Endothelial cell (in vitro differentiated cells): ENCODE measurements at regions not wholly inside any gene's neighbourhood (a gene's known extent, or its start where the extent isn't known, plus 50 kb on each side); places are given as distances from the start of the nearest gene placed in this dataset.

Experiments
- DNase-seq: peaks from one replicate; pipeline ENCODE4 v3.0.0; 2021; ENCODE audit warnings: low spot score
- H3K27ac Mint-ChIP-seq: one replicate; pipeline ENCODE4 v1.8.0; 2021; ENCODE audit warnings: mixed read lengths, inconsistent platforms; ENCODE audit not compliant: unreplicated experiment
- H3K27me3 Mint-ChIP-seq: one replicate; pipeline ENCODE4 v1.8.0; 2021; ENCODE audit warnings: mild to moderate bottlenecking, moderate library complexity, mixed read lengths, inconsistent platforms; ENCODE audit not compliant: unreplicated experiment
- H3K36me3 Mint-ChIP-seq: one replicate; pipeline ENCODE4 v1.8.0; 2021; ENCODE audit warnings: mild to moderate bottlenecking, low read depth, mixed read lengths, inconsistent platforms; ENCODE audit not compliant: unreplicated experiment
- H3K4me1 Mint-ChIP-seq: one replicate; pipeline ENCODE4 v1.8.0; 2021; ENCODE audit warnings: mild to moderate bottlenecking, mixed read lengths, inconsistent platforms; ENCODE audit not compliant: unreplicated experiment
- H3K4me3 Mint-ChIP-seq: one replicate; pipeline ENCODE4 v1.8.0; 2021; ENCODE audit warnings: mild to moderate bottlenecking, mixed read lengths, inconsistent platforms; ENCODE audit not compliant: unreplicated experiment
- H3K9me3 Mint-ChIP-seq: one replicate; pipeline ENCODE4 v1.8.0; 2021; ENCODE audit warnings: mixed read lengths, inconsistent platforms; ENCODE audit not compliant: unreplicated experiment
- CTCF ChIP-seq: fragments of 200-600 bp; sonication (generic); IDR thresholded peaks from one replicate; pipeline ENCODE4 v1.5.0; 2021; ENCODE audit warnings: antibody characterized with exemption; ENCODE audit not compliant: unreplicated experiment

GRCh38 chr5:165526357-165526756 lies 2020.9 kb downstream of the MAT2B start:
- Mint-ChIP-seq H3K36me3 (no peaks in the 10 kb centered on the region), H3K9me3 (peaks cover 4% of the 10 kb centered on the region), H3K4me1 (no peaks in the 10 kb centered on the region), H3K4me3 (no peak overlapping the region), H3K27me3 (no peaks in the 10 kb centered on the region), H3K27ac (no peak overlapping the region)
- TF ChIP-seq CTCF, result no peak
- DNase-seq, result no peak

GRCh38 chr5:165527577-165527976 lies 2022.2 kb downstream of the MAT2B start:
- H3K4me3 Mint-ChIP-seq, result no peak overlapping the region
- no peaks in the 10 kb centered on the region for H3K36me3 Mint-ChIP-seq
- no peaks in the 10 kb centered on the region for H3K27me3 Mint-ChIP-seq
- H3K4me1 Mint-ChIP-seq, result no peaks in the 10 kb centered on the region
- H3K9me3 Mint-ChIP-seq, result peaks cover 4% of the 10 kb centered on the region
- no peak for DNase-seq
- no peak for TF ChIP-seq CTCF
- H3K27ac Mint-ChIP-seq, result no peak overlapping the region

GRCh38 chr5:165538065-165538464 lies 2032.6 kb downstream of the MAT2B start:
- DNase-seq, result no peak
- Mint-ChIP-seq H3K4me1 (no peaks in the 10 kb centered on the region), H3K27me3 (no peaks in the 10 kb centered on the region), H3K36me3 (no peaks in the 10 kb centered on the region), H3K9me3 (no peaks in the 10 kb centered on the region), H3K27ac (no peak overlapping the region), H3K4me3 (no peak overlapping the region)
- no peak for TF ChIP-seq CTCF

- DNase-seq, result no peak
- Mint-ChIP-seq H3K27ac (no peak overlapping the region), H3K36me3 (no peaks in the 10 kb centered on the region), H3K9me3 (no peaks in the 10 kb centered on the region), H3K4me1 (no peaks in the 10 kb centered on the region), H3K4me3 (no peak overlapping the region), H3K27me3 (no peaks in the 10 kb centered on the region)
- TF ChIP-seq CTCF, result no peak
Observed at GRCh38 chr5:165559645-165560044, 2054.2 kb downstream of the MAT2B start.

GRCh38 chr5:165560648-165561047 lies 2055.2 kb downstream of the MAT2B start:
- H3K4me3 Mint-ChIP-seq, result no peak overlapping the region
- H3K4me1 Mint-ChIP-seq, result no peaks in the 10 kb centered on the region
- no peak overlapping the region for H3K27ac Mint-ChIP-seq
- H3K9me3 Mint-ChIP-seq, result no peaks in the 10 kb centered on the region
- H3K27me3 Mint-ChIP-seq, result no peaks in the 10 kb centered on the region
- no peak for DNase-seq
- no peaks in the 10 kb centered on the region for H3K36me3 Mint-ChIP-seq
- TF ChIP-seq CTCF, result no peak
